GM23338 (cell line): ENCODE measurements at regions not wholly inside any gene's neighbourhood (a gene's known extent, or its start where the extent isn't known, plus 50 kb on each side); places are given as distances from the start of the nearest gene placed in this dataset.

Experiments
- ATAC-seq: fragments of 200-7000 bp; cut with Tn5 transposase; 3 replicates; pipeline ENCODE4 v1.9.1; 2020
- DNase-seq: peaks from one replicate; pipeline ENCODE4 v3.0.0-alpha.2; 2015; ENCODE audit warnings: low spot score
- H2AFZ ChIP-seq: fragments of 200-600 bp; sonication (generic); 2 replicates; pipeline ENCODE4 v1.8.0; 2016; ENCODE audit warnings: antibody characterized with exemption, mild to moderate bottlenecking, moderate library complexity
- H3F3A ChIP-seq: fragments of 200-600 bp; sonication (generic); replicated peaks from 2 replicates; pipeline ENCODE4 v1.8.0; 2017; ENCODE audit warnings: antibody characterized with exemption, mixed run types, low read depth
- H3K27ac ChIP-seq: fragments of 200-600 bp; sonication (generic); 2 replicates; pipeline ENCODE4 v1.6.1; 2016; ENCODE audit warnings: low read depth
- H3K27me3 ChIP-seq: fragments of 200-600 bp; sonication (generic); 2 replicates; pipeline ENCODE4 v1.8.0; 2016; ENCODE audit warnings: mild to moderate bottlenecking, mixed run types, moderate library complexity; ENCODE audit not compliant: insufficient read depth
- H3K36me3 ChIP-seq: fragments of 200-600 bp; sonication (generic); 2 replicates; pipeline ENCODE4 v1.8.0; 2016; ENCODE audit warnings: mild to moderate bottlenecking; ENCODE audit not compliant: insufficient read depth
- H3K4me1 ChIP-seq: fragments of 200-600 bp; sonication (generic); 2 replicates; pipeline ENCODE4 v1.8.0; 2016; ENCODE audit warnings: mild to moderate bottlenecking, moderate library complexity; ENCODE audit not compliant: insufficient read depth
- H3K4me2 ChIP-seq: fragments of 200-600 bp; sonication (generic); 2 replicates; pipeline ENCODE4 v1.7.1; 2017; ENCODE audit warnings: mixed run types
- H3K4me3 ChIP-seq: fragments of 200-600 bp; sonication (generic); 2 replicates; pipeline ENCODE4 v1.6.1; 2016; ENCODE audit warnings: mixed run types
- H3K79me2 ChIP-seq: fragments of 200-600 bp; sonication (generic); replicated peaks from 2 replicates; pipeline ENCODE4 v1.8.0; 2017; ENCODE audit warnings: mild to moderate bottlenecking; ENCODE audit not compliant: insufficient read depth
- H3K9me2 ChIP-seq: fragments of 200-600 bp; sonication (generic); 2 replicates; pipeline ENCODE4 v1.8.0; 2017; ENCODE audit not compliant: insufficient read depth
- H4K20me1 ChIP-seq: fragments of 200-600 bp; sonication (generic); replicated peaks from 2 replicates; pipeline ENCODE4 v1.8.0; 2017; ENCODE audit warnings: mild to moderate bottlenecking; ENCODE audit not compliant: insufficient read depth
- H3K27ac Mint-ChIP-seq: 2 replicates; pipeline ENCODE4 v1.8.0; 2020; ENCODE audit warnings: inconsistent platforms, mild to moderate bottlenecking, moderate library complexity, mixed read lengths
- H3K27me3 Mint-ChIP-seq: 3 replicates; pipeline ENCODE4 v1.8.0; 2022; ENCODE audit warnings: low read depth, mild to moderate bottlenecking, moderate library complexity, mixed read lengths, inconsistent platforms; ENCODE audit not compliant: insufficient read depth, poor library complexity
- H3K36me3 Mint-ChIP-seq: 3 replicates; pipeline ENCODE4 v1.8.0; 2021; ENCODE audit warnings: low read depth, mild to moderate bottlenecking, inconsistent platforms, moderate library complexity, mixed read lengths
- H3K4me1 Mint-ChIP-seq: 3 replicates; pipeline ENCODE4 v1.8.0; 2020; ENCODE audit warnings: mild to moderate bottlenecking, inconsistent platforms, mixed read lengths
- H3K4me3 Mint-ChIP-seq: 3 replicates; pipeline ENCODE4 v1.8.0; 2021; ENCODE audit warnings: moderate library complexity, mild to moderate bottlenecking, inconsistent platforms, mixed read lengths
- H3K9me3 Mint-ChIP-seq: 3 replicates; pipeline ENCODE4 v1.8.0; 2020; ENCODE audit warnings: moderate library complexity, mild to moderate bottlenecking, inconsistent platforms, mixed read lengths
- CREB1 ChIP-seq: fragments of 250-450 bp; sonication (Bioruptor Pico); IDR thresholded peaks from 2 replicates; pipeline ENCODE4 v1.5.0; 2020; ENCODE audit warnings: low read depth, mild to moderate bottlenecking, moderate library complexity
- EZH2 ChIP-seq: fragments of 200-600 bp; sonication (generic); IDR thresholded peaks from one replicate; pipeline ENCODE4 v1.8.0; 2017; ENCODE audit warnings: antibody characterized with exemption, mild to moderate bottlenecking, low read depth; ENCODE audit not compliant: unreplicated experiment
- EZH2phosphoT487 ChIP-seq: fragments of 200-600 bp; sonication (generic); IDR thresholded peaks from one replicate; pipeline ENCODE4 v1.8.1; 2018; ENCODE audit warnings: antibody characterized with exemption; ENCODE audit not compliant: unreplicated experiment
- JUNB ChIP-seq: IDR thresholded peaks from one replicate; pipeline ENCODE4 v1.6.1; 2016; ENCODE audit warnings: antibody characterized with exemption; ENCODE audit not compliant: unreplicated experiment
- NANOG ChIP-seq: IDR thresholded peaks from 2 replicates; pipeline ENCODE4 v1.6.1; 2016; ENCODE audit warnings: antibody characterized with exemption, borderline replicate concordance
- POLR2AphosphoS5 ChIP-seq: IDR thresholded peaks from 2 replicates; pipeline ENCODE4 v1.6.1; 2016; ENCODE audit warnings: antibody characterized with exemption, low read depth
- STAT1 ChIP-seq: IDR thresholded peaks from one replicate; pipeline ENCODE4 v1.6.1; 2016; ENCODE audit warnings: antibody characterized with exemption; ENCODE audit not compliant: unreplicated experiment
- ZNF114 ChIP-seq: fragments of 250-450 bp; sonication (Bioruptor Pico); IDR thresholded peaks from 2 replicates; pipeline ENCODE4 v1.5.0; 2020; ENCODE audit warnings: mild to moderate bottlenecking, moderate library complexity
- ZNF331 ChIP-seq: fragments of 250-450 bp; sonication (Bioruptor Pico); IDR thresholded peaks from 2 replicates; pipeline ENCODE4 v1.5.0; 2020; ENCODE audit warnings: low read depth, mild to moderate bottlenecking, moderate library complexity
- TF ChIP-seq, protein P1 (sequence below), 2 experiments: fragments of 200-600 bp in 1 of 2; sonication (generic) in 1 of 2; conservative IDR thresholded peaks; 2 replicates each; pipeline versions ENCODE4 v1.5.1 to v1.6.1; 2016 to 2017; ENCODE audit warnings: antibody characterized with exemption in 2 of 2, low read depth in 2 of 2, mild to moderate bottlenecking in 2 of 2, moderate library complexity in 1 of 2
- TF ChIP-seq, protein P2 (sequence below): IDR thresholded peaks from one replicate; pipeline ENCODE4 v1.6.1; 2018; ENCODE audit warnings: antibody characterized with exemption; ENCODE audit not compliant: unreplicated experiment
- TF ChIP-seq, protein P3 (sequence below): IDR thresholded peaks from 2 replicates; pipeline ENCODE4 v1.6.1; 2016; ENCODE audit warnings: antibody characterized with exemption

DNA sequence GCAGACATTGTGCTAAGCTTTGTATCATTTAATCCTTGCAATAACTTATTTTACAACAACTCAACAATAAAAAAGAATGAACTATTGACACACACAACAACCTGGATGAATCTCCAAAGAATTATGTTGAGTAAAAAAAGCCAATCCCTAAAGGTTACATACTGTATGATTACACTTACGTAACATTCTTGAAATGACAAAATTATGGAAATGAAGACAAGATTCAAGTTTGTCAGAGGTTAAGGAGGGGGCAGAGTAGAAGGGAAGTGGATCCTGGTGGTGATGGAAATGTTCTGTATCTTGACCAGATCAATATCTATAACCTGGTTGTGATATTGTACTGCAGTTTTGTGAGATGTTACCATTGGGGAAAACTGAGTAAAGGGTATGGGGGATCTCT is 63.2 kb upstream of the LMNTD1 start (continued):
- TF ChIP-seq, protein P1, sequence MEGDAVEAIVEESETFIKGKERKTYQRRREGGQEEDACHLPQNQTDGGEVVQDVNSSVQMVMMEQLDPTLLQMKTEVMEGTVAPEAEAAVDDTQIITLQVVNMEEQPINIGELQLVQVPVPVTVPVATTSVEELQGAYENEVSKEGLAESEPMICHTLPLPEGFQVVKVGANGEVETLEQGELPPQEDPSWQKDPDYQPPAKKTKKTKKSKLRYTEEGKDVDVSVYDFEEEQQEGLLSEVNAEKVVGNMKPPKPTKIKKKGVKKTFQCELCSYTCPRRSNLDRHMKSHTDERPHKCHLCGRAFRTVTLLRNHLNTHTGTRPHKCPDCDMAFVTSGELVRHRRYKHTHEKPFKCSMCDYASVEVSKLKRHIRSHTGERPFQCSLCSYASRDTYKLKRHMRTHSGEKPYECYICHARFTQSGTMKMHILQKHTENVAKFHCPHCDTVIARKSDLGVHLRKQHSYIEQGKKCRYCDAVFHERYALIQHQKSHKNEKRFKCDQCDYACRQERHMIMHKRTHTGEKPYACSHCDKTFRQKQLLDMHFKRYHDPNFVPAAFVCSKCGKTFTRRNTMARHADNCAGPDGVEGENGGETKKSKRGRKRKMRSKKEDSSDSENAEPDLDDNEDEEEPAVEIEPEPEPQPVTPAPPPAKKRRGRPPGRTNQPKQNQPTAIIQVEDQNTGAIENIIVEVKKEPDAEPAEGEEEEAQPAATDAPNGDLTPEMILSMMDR (conservative IDR thresholded peaks at IDR 0.05; ENCODE audit: low read depth in 2 of 2): no peak
- TF ChIP-seq POLR2AphosphoS5: no peak
- no peak for TF ChIP-seq STAT1
- TF ChIP-seq EZH2: no peak
- no peak for TF ChIP-seq NANOG
- no peak for TF ChIP-seq EZH2phosphoT487
- TF ChIP-seq JUNB: no peak

DNA sequence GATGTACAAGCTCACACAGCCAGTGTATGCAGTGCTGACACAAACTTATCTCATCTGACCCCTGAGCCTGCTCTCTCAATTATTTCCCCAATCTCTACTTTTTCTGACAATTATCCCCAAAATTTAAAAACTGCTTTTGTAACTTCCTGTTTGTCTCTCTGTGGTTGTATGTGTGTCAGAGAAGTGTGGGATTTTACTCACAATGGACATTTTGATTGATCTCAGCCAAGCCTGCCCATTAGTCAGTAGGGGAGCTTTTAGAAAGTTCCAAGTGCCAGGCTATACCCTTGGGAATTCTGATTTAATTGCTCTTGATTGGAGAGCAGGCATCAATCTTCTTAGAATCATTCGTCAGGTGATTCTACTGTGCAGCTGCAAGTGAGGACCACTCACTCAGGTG is 64.9 kb upstream of the LMNTD1 start:
- ATAC-seq: no peak
- Mint-ChIP-seq H3K36me3 (no peaks in the 10 kb centered on the region), H3K9me3 (no peaks in the 10 kb centered on the region; the same call in 2 of the 3 replicates), H3K27ac (no peak overlapping the region), H3K4me3 (no peak overlapping the region), H3K4me1 (peaks cover 4% of the 10 kb centered on the region; the same call in 1 of the 3 replicates), H3K27me3 (peaks cover 7% of the 10 kb centered on the region)
- H3K4me3 ChIP-seq: no peak overlapping the region
- peaks cover 12% of the 10 kb centered on the region for H3K9me2 ChIP-seq
- no peaks in the 10 kb centered on the region for H3K79me2 ChIP-seq
- DNase-seq: no peak
- no peaks in the 10 kb centered on the region for H4K20me1 ChIP-seq
- no peak overlapping the region for H3K4me2 ChIP-seq
- H2AFZ ChIP-seq: no peak overlapping the region
- no peaks in the 10 kb centered on the region for H3F3A ChIP-seq
- no peaks in the 10 kb centered on the region for H3K36me3 ChIP-seq
- H3K27me3 ChIP-seq: no peaks in the 10 kb centered on the region
- no peaks in the 10 kb centered on the region; the same call in 1 of the 2 replicates for H3K4me1 ChIP-seq
- H3K27ac ChIP-seq: no peak overlapping the region
- TF ChIP-seq ZNF114 (CRISPR knock-in tag) (no peak), EZH2phosphoT487 (no peak), ZNF331 (CRISPR knock-in tag) (no peak), EZH2 (no peak), CREB1 (CRISPR knock-in tag) (no peak), NANOG (no peak), JUNB (no peak), POLR2AphosphoS5 (no peak)
- TF ChIP-seq, protein P2, sequence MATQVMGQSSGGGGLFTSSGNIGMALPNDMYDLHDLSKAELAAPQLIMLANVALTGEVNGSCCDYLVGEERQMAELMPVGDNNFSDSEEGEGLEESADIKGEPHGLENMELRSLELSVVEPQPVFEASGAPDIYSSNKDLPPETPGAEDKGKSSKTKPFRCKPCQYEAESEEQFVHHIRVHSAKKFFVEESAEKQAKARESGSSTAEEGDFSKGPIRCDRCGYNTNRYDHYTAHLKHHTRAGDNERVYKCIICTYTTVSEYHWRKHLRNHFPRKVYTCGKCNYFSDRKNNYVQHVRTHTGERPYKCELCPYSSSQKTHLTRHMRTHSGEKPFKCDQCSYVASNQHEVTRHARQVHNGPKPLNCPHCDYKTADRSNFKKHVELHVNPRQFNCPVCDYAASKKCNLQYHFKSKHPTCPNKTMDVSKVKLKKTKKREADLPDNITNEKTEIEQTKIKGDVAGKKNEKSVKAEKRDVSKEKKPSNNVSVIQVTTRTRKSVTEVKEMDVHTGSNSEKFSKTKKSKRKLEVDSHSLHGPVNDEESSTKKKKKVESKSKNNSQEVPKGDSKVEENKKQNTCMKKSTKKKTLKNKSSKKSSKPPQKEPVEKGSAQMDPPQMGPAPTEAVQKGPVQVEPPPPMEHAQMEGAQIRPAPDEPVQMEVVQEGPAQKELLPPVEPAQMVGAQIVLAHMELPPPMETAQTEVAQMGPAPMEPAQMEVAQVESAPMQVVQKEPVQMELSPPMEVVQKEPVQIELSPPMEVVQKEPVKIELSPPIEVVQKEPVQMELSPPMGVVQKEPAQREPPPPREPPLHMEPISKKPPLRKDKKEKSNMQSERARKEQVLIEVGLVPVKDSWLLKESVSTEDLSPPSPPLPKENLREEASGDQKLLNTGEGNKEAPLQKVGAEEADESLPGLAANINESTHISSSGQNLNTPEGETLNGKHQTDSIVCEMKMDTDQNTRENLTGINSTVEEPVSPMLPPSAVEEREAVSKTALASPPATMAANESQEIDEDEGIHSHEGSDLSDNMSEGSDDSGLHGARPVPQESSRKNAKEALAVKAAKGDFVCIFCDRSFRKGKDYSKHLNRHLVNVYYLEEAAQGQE: no peak
- TF ChIP-seq, protein P1 (conservative IDR thresholded peaks at IDR 0.05; ENCODE audit: low read depth in 2 of 2): no peak
- TF ChIP-seq, protein P3, sequence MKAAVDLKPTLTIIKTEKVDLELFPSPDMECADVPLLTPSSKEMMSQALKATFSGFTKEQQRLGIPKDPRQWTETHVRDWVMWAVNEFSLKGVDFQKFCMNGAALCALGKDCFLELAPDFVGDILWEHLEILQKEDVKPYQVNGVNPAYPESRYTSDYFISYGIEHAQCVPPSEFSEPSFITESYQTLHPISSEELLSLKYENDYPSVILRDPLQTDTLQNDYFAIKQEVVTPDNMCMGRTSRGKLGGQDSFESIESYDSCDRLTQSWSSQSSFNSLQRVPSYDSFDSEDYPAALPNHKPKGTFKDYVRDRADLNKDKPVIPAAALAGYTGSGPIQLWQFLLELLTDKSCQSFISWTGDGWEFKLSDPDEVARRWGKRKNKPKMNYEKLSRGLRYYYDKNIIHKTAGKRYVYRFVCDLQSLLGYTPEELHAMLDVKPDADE: no peak
